Stimulated activated CD4-positive, alpha-beta T cell treated with anti-CD3 and anti-CD28 coated beads, Interleukin-12 subunit alpha, Interleukin-12 subunit beta, amount 100 ng/mL, for 24 hours (primary cell): ENCODE measurements at regions not wholly inside any gene's neighbourhood (a gene's known extent, or its start where the extent isn't known, plus 50 kb on each side); places are given as distances from the start of the nearest gene placed in this dataset.
"Not testable (repeated sequence)": the region's sequence is repeated elsewhere in the genome, so short reads cannot be mapped to it uniquely, and the experiment has no call there.

Experiments
- DNase-seq, 2 experiments: peaks; one replicate each; pipeline ENCODE4 v3.0.0-alpha.2; 2020; ENCODE audit warnings: low read depth in 2 of 2

- DNase-seq = no peak
These were observed 1047.7 kb downstream of the BRD1 start for GRCh38 chr22:48779661-48780596.

GRCh38 chr22:48779211-48779643, 1048.4 kb downstream of the BRD1 start:
- no peak for DNase-seq

GRCh38 chr22:48778308-48779195, 1049.1 kb downstream of the BRD1 start:
- no peak for DNase-seq

- no peak for DNase-seq
These were observed 1055.3 kb downstream of the BRD1 start for GRCh38 chr22:48772286-48772907.

- DNase-seq = no peak
These were observed 1062.1 kb downstream of the BRD1 start for GRCh38 chr22:48765595-48765994.

- DNase-seq = no peak
These were observed 1066.1 kb downstream of the BRD1 start for GRCh38 chr22:48761546-48761945.

- no peak for DNase-seq
These were observed 1066.9 kb downstream of the BRD1 start for GRCh38 chr22:48760481-48761390.

- no peak for DNase-seq
These were observed 1068.5 kb downstream of the BRD1 start for GRCh38 chr22:48758881-48759875.

GRCh38 chr22:48757985-48758561, 1069.6 kb downstream of the BRD1 start:
- no peak for DNase-seq

- DNase-seq = no peak
These were observed 1070.1 kb downstream of the BRD1 start for GRCh38 chr22:48757581-48757980.

GRCh38 chr22:48757135-48757534, 1070.5 kb downstream of the BRD1 start:
- DNase-seq = not testable (repeated sequence)

GRCh38 chr22:48756146-48757111, 1071.2 kb downstream of the BRD1 start:
- no peak for DNase-seq

GRCh38 chr22:48755059-48755949, 1072.4 kb downstream of the BRD1 start:
- no peak for DNase-seq

- no peak for DNase-seq
These were observed 1073.0 kb downstream of the BRD1 start for GRCh38 chr22:48754611-48755058.

- no peak for DNase-seq
These were observed 1073.7 kb downstream of the BRD1 start for GRCh38 chr22:48753752-48754517.

GRCh38 chr22:48753381-48753730, 1074.3 kb downstream of the BRD1 start:
- DNase-seq = no peak
